Neural progenitor cell (in vitro differentiated cells): ENCODE measurements at regions not wholly inside any gene's neighbourhood (a gene's known extent, or its start where the extent isn't known, plus 50 kb on each side); places are given as distances from the start of the nearest gene placed in this dataset.

Experiments
- DNase-seq: peaks from one replicate; pipeline ENCODE4 v3.0.0-alpha.2; 2016; ENCODE audit warnings: low spot score
- H2AFZ ChIP-seq: fragments of 200-600 bp; sonication (generic); replicated peaks from 2 replicates; pipeline ENCODE4 v1.6.1; 2016; ENCODE audit warnings: antibody characterized with exemption
- H3F3A ChIP-seq: fragments of 200-600 bp; sonication (generic); 2 replicates; pipeline ENCODE4 v1.6.1; 2016; ENCODE audit warnings: antibody characterized with exemption, low read depth
- H3K27ac ChIP-seq: fragments of 200-600 bp; sonication (generic); 2 replicates; pipeline ENCODE4 v1.5.1; 2016; ENCODE audit warnings: mild to moderate bottlenecking
- H3K27me3 ChIP-seq: fragments of 200-600 bp; sonication (generic); 2 replicates; pipeline ENCODE4 v1.6.1; 2016; ENCODE audit warnings: mild to moderate bottlenecking, moderate library complexity
- H3K36me3 ChIP-seq: fragments of 200-600 bp; sonication (generic); 2 replicates; pipeline ENCODE4 v1.5.1; 2016
- H3K4me1 ChIP-seq: fragments of 200-600 bp; sonication (generic); 2 replicates; pipeline ENCODE4 v1.6.1; 2016; ENCODE audit warnings: mixed run types
- H3K4me2 ChIP-seq: fragments of 200-600 bp; sonication (generic); 2 replicates; pipeline ENCODE4 v1.6.1; 2016
- H3K4me3 ChIP-seq: fragments of 200-600 bp; sonication (generic); 2 replicates; pipeline ENCODE4 v1.5.1; 2016
- H3K79me2 ChIP-seq: fragments of 200-600 bp; sonication (generic); 2 replicates; pipeline ENCODE4 v1.6.1; 2016; ENCODE audit warnings: low read depth
- H3K9ac ChIP-seq: fragments of 200-600 bp; sonication (generic); 2 replicates; pipeline ENCODE4 v1.6.1; 2016
- H3K9me3 ChIP-seq: fragments of 200-600 bp; sonication (generic); 2 replicates; pipeline ENCODE4 v1.5.1; 2016; ENCODE audit warnings: low read depth
- H4K20me1 ChIP-seq: fragments of 200-600 bp; sonication (generic); 2 replicates; pipeline ENCODE4 v1.6.1; 2016; ENCODE audit warnings: low read depth
- H3K27ac Mint-ChIP-seq: 3 replicates; pipeline ENCODE4 v1.8.0; 2021; ENCODE audit warnings: mixed read lengths
- H3K27me3 Mint-ChIP-seq: 2 replicates; pipeline ENCODE4 v1.8.0; 2022; ENCODE audit warnings: low read depth, mild to moderate bottlenecking, inconsistent platforms, moderate library complexity, mixed read lengths; ENCODE audit not compliant: insufficient read depth
- H3K36me3 Mint-ChIP-seq: 3 replicates; pipeline ENCODE4 v1.8.0; 2021; ENCODE audit warnings: mixed read lengths
- H3K4me1 Mint-ChIP-seq: 3 replicates; pipeline ENCODE4 v1.8.0; 2021; ENCODE audit warnings: mixed read lengths
- H3K4me3 Mint-ChIP-seq: 3 replicates; pipeline ENCODE4 v1.8.0; 2021; ENCODE audit warnings: mild to moderate bottlenecking, moderate library complexity, mixed read lengths
- H3K9me3 Mint-ChIP-seq: 3 replicates; pipeline ENCODE4 v1.8.0; 2020; ENCODE audit warnings: mixed read lengths
- CTCF ChIP-seq: fragments of 200-600 bp; sonication (generic); IDR thresholded peaks from 2 replicates; pipeline ENCODE4 v1.5.1; 2017; ENCODE audit warnings: antibody characterized with exemption, mild to moderate bottlenecking
- EZH2 ChIP-seq: fragments of 200-600 bp; sonication (generic); IDR thresholded peaks from 2 replicates; pipeline ENCODE4 v1.6.1; 2017; ENCODE audit warnings: antibody characterized with exemption, mild to moderate bottlenecking, moderate library complexity
- EZH2phosphoT487 ChIP-seq: fragments of 200-600 bp; sonication (generic); IDR thresholded peaks from 2 replicates; pipeline ENCODE4 v1.6.1; 2017; ENCODE audit warnings: antibody characterized with exemption

GRCh38 chr7:114793155-114793845, 128.6 kb upstream of the MDFIC start:
- H4K20me1 ChIP-seq = no peaks in the 10 kb centered on the region
- H3K27ac ChIP-seq = no peak overlapping the region
- no peak overlapping the region for H2AFZ ChIP-seq
- TF ChIP-seq EZH2 (no peak), CTCF (no peak), EZH2phosphoT487 (no peak)
- Mint-ChIP-seq H3K27me3 (peaks cover 7% of the 10 kb centered on the region), H3K36me3 (no peaks in the 10 kb centered on the region), H3K4me1 (no peaks in the 10 kb centered on the region), H3K27ac (no peak overlapping the region), H3K4me3 (no peak overlapping the region), H3K9me3 (peaks cover 3% of the 10 kb centered on the region)
- H3K9ac ChIP-seq = no peak overlapping the region
- no peaks in the 10 kb centered on the region for H3K4me1 ChIP-seq
- no peaks in the 10 kb centered on the region for H3K9me3 ChIP-seq
- no peak overlapping the region for H3K4me2 ChIP-seq
- H3K4me3 ChIP-seq = no peak overlapping the region
- no peaks in the 10 kb centered on the region for H3K36me3 ChIP-seq
- no peaks in the 10 kb centered on the region for H3K27me3 ChIP-seq
- H3F3A ChIP-seq = no peaks in the 10 kb centered on the region
- H3K79me2 ChIP-seq = no peaks in the 10 kb centered on the region
- no peak for DNase-seq

GRCh38 chr7:114795475-114795874, 126.4 kb upstream of the MDFIC start:
- DNase-seq = no peak
- Mint-ChIP-seq H3K4me3 (no peak overlapping the region), H3K4me1 (no peaks in the 10 kb centered on the region), H3K36me3 (no peaks in the 10 kb centered on the region), H3K27ac (no peak overlapping the region), H3K9me3 (no peaks in the 10 kb centered on the region), H3K27me3 (peaks cover 4% of the 10 kb centered on the region)
- Histone ChIP-seq H3K36me3 (no peaks in the 10 kb centered on the region), H3F3A (no peaks in the 10 kb centered on the region), H3K9ac (no peak overlapping the region), H3K27me3 (no peaks in the 10 kb centered on the region), H2AFZ (no peak overlapping the region), H3K4me2 (no peak overlapping the region), H3K79me2 (no peaks in the 10 kb centered on the region), H3K9me3 (no peaks in the 10 kb centered on the region), H3K4me1 (no peaks in the 10 kb centered on the region), H3K27ac (no peak overlapping the region), H4K20me1 (no peaks in the 10 kb centered on the region), H3K4me3 (no peak overlapping the region)
- TF ChIP-seq EZH2 (no peak), CTCF (no peak), EZH2phosphoT487 (no peak)

- H3K36me3 ChIP-seq = no peaks in the 10 kb centered on the region
- H3K36me3 Mint-ChIP-seq = no peaks in the 10 kb centered on the region
- H3K27me3 ChIP-seq = no peaks in the 10 kb centered on the region
- H3K4me1 Mint-ChIP-seq = peaks cover 3% of the 10 kb centered on the region
- no peaks in the 10 kb centered on the region for H3K79me2 ChIP-seq
- H3K4me1 ChIP-seq = no peaks in the 10 kb centered on the region
- no peak overlapping the region for H3K4me3 Mint-ChIP-seq
- H3F3A ChIP-seq = no peaks in the 10 kb centered on the region
- H3K27me3 Mint-ChIP-seq = no peaks in the 10 kb centered on the region
- H3K27ac Mint-ChIP-seq = no peak overlapping the region
- H4K20me1 ChIP-seq = no peaks in the 10 kb centered on the region
- H2AFZ ChIP-seq = no peak overlapping the region
- H3K9ac ChIP-seq = no peak overlapping the region
- no peaks in the 10 kb centered on the region for H3K9me3 ChIP-seq
- H3K4me3 ChIP-seq = no peak overlapping the region
- H3K9me3 Mint-ChIP-seq = no peaks in the 10 kb centered on the region
- TF ChIP-seq EZH2phosphoT487 = no peak
- TF ChIP-seq CTCF = no peak
- no peak for TF ChIP-seq EZH2
- no peak overlapping the region for H3K27ac ChIP-seq
- no peak overlapping the region for H3K4me2 ChIP-seq
- DNase-seq = no peak
Measured at GRCh38 chr7:114799628-114800028, 122.3 kb upstream of the MDFIC start.
